HEK293 (cell line): ENCODE measurements at regions not wholly inside any gene's neighbourhood (a gene's known extent, or its start where the extent isn't known, plus 50 kb on each side); places are given as distances from the start of the nearest gene placed in this dataset.

ENCODE experiments used
- CTCF ChIP-seq: fragments of 450-650 bp; formaldehyde crosslinking; IDR thresholded peaks from 2 replicates; pipeline ENCODE4 v1.5.1; 2016; ENCODE audit warnings: missing biosample characterization, missing genetic modification characterization
- PRDM10 ChIP-seq: fragments of 450-650 bp; formaldehyde crosslinking; IDR thresholded peaks from 2 replicates; pipeline ENCODE4 v1.5.1; 2016; ENCODE audit warnings: missing biosample characterization, missing genetic modification characterization
- ZNF157 ChIP-seq: fragments of 450-650 bp; formaldehyde crosslinking; IDR thresholded peaks from 2 replicates; pipeline ENCODE4 v1.5.1; 2016; ENCODE audit warnings: missing biosample characterization, missing genetic modification characterization
- ZNF530 ChIP-seq: fragments of 450-650 bp; formaldehyde crosslinking; IDR thresholded peaks from 2 replicates; pipeline ENCODE4 v1.5.1; 2016; ENCODE audit warnings: low read depth, missing biosample characterization, missing genetic modification characterization
- ZNF580 ChIP-seq: fragments of 450-650 bp; formaldehyde crosslinking; IDR thresholded peaks from 2 replicates; pipeline ENCODE4 v1.5.1; 2016; ENCODE audit warnings: missing biosample characterization, missing genetic modification characterization
- ZNF600 ChIP-seq: fragments of 450-650 bp; formaldehyde crosslinking; IDR thresholded peaks from 2 replicates; pipeline ENCODE4 v1.5.1; 2016; ENCODE audit warnings: missing biosample characterization, missing genetic modification characterization
- ZNF639 ChIP-seq: fragments of 450-650 bp; formaldehyde crosslinking; IDR thresholded peaks from 2 replicates; pipeline ENCODE4 v1.5.1; 2016; ENCODE audit warnings: missing biosample characterization, missing genetic modification characterization

- TF ChIP-seq CTCF (tag by site-specific recombination), result no peak
- no peak for TF ChIP-seq PRDM10 (tag by site-specific recombination)
- no peak for TF ChIP-seq ZNF600 (tag by site-specific recombination)
- TF ChIP-seq ZNF157 (tag by site-specific recombination), result no peak
- TF ChIP-seq ZNF580, result no peak
- TF ChIP-seq ZNF530, result no peak
- TF ChIP-seq ZNF639 (tag by site-specific recombination), result no peak
These were observed 143.0 kb downstream of the EMP1 start for GRCh38 chr12:13339538-13339937.
